ENCODE measurements at regions not wholly inside any gene's neighbourhood (a gene's known extent, or its start where the extent isn't known, plus 50 kb on each side); places are given as distances from the start of the nearest gene placed in this dataset.

- DNase-seq, result no peak
Measured at GRCh38 chr1:68291688-68292384, 59.5 kb upstream of the WLS start.

DNA sequence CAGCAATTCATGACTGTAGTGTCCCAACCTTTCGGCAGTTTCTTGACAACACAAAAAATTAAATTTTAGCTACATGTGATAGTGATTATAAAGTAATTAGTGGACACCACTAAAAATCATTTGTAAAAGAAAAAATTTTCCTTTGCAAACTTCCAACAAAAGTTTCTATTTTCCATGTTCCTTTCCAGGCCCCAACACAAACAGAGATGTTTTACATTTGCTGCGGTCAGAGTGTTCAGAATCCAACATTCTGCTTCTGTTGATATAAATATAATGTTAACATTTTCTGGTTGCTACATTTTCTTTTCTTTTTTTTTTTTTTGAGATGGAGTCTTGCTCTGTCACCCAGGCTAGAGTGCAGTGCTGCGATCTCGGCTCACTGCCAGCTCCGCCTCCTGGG is 54.9 kb upstream of the WLS start:
- no peak for DNase-seq

- no peak for DNase-seq
Measured at GRCh38 chr1:68285046-68285445, 52.7 kb upstream of the WLS start.

DNA sequence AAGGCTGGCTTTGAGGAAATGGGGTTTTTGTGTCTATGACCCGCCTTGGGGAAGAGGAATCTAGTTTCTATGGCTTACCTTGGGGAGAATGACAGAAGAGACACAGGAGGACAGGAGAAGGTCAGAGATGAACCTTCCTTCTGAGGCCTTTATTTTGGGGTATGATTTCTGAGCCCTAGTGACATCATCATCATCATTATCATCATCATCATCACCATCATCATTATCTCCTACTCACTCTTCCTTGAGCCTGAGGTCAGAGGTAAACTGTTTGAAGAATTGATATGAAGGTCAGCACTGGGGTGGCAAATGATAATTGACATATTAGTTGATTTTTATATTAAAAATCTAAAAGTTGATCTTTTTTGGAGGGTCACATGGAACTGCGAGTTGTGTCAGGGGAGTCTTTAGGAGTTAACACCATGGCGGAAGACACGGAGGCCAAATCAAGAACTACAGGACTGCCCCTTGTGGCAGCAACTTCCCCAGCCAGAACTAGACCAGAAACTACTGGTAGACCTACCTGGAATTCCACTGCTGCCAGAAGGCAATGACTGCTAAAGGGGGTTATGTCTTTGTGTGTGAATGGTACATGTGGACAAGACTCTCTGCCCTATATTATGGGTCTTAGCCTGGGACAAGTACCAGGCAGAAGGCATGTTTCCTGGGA is 49.8 kb upstream of the WLS start:
- DNase-seq, result no peak
